ENCODE measurements at regions not wholly inside any gene's neighbourhood (a gene's known extent, or its start where the extent isn't known, plus 50 kb on each side); places are given as distances from the start of the nearest gene placed in this dataset.

DNA sequence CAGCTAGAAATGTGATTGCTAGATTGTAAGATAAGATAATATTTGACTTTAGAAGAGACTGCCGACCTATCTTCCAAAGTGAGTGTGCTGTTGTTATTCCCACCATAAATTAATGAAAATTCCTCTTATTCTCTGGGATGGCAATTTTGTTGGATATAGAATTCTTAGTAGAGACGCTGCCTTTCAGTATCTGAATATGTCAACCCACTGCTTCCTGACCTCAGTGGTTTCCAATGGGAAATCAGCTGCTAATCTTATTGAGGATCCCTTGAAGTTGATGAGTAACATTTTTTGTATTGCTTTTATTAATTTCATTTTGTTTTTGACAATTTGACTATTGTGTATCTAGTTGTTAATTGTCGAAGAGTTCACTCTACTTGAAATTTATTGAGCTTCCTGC lies 313.0 kb downstream of the BMP2 start:
- 69% methylated on average over 3 of the region's 3 CpGs for WGBS

DNA sequence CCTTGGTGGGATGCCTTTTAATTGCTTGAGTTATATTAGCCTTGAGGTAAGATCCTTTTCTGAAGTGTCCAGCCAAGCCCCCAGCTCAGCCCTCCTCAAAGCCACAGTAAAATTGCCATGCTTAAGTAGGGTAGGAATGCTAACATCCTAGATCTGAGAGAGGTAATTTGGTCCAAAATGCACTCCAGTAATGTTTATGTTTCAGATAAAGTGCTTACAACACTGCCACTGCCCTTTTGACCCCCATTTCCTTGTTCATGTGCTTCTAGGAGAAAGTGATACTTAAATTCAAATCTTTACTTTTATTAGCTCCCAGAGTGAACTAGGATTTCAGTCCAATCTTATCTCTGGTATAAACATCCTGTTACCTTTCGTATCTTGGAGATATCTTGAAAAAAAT lies 318.0 kb downstream of the BMP2 start:
- H3K4me3 ChIP-seq (ENCODE audit: low read depth in 1 of 3, low read length in 3 of 3): no peak overlapping the region
- no peaks in the 10 kb centered on the region for H3K36me3 ChIP-seq (ENCODE audit: control insufficient read depth in 4 of 4, insufficient read depth in 3 of 4, low read depth in 1 of 4, low read length in 3 of 4)
- no peaks in the 10 kb centered on the region for H3K4me1 ChIP-seq (ENCODE audit: control insufficient read depth in 4 of 4, insufficient read depth in 4 of 4, low read length in 3 of 4)
- H3K27me3 ChIP-seq (ENCODE audit: control insufficient read depth in 4 of 4, insufficient read depth in 4 of 4, low read length in 3 of 4): peaks cover 0 to under 1% (median 0%) of the 10 kb centered on the region in 4 donors
- DNase-seq (ENCODE audit: low spot score): no peak
- H3K9ac ChIP-seq (ENCODE audit: low read depth in 1 of 2, low read length in 2 of 2): no peak overlapping the region
- H3K9me3 ChIP-seq (ENCODE audit: control insufficient read depth in 4 of 4, low read length in 3 of 4): no peaks in the 10 kb centered on the region
- WGBS: 53% methylated on average over 1 of the region's 1 CpG
- H3K27ac ChIP-seq (ENCODE audit: low read depth in 1 of 2, low read length in 2 of 2): no peak overlapping the region
- TF ChIP-seq SP1 (IDR thresholded peaks at IDR 0.05) (no peak), YY1 (IDR thresholded peaks at IDR 0.05) (no peak), RAD21 (IDR thresholded peaks at IDR 0.05) (no peak), GABPA (IDR thresholded peaks at IDR 0.05 in 1 of 2, conservative IDR thresholded peaks at IDR 0.05 in 1 of 2) (no peak), JUND (IDR thresholded peaks at IDR 0.05) (no peak), NR2F2 (IDR thresholded peaks at IDR 0.05) (peak; percentile 34)

More for the DNA sequence above, 313.0 kb downstream of the BMP2 start:
- Histone ChIP-seq H3K4me1 (ENCODE audit: control insufficient read depth in 4 of 4, insufficient read depth in 4 of 4, low read length in 3 of 4) (no peaks in the 10 kb centered on the region), H3K4me3 (ENCODE audit: low read depth in 1 of 3, low read length in 3 of 3) (no peak overlapping the region), H3K27me3 (ENCODE audit: control insufficient read depth in 4 of 4, insufficient read depth in 4 of 4, low read length in 3 of 4) (peaks cover 0 to 5% (median 0%) of the 10 kb centered on the region in 4 donors), H3K9me3 (ENCODE audit: control insufficient read depth in 4 of 4, low read length in 3 of 4) (no peaks in the 10 kb centered on the region), H3K36me3 (ENCODE audit: control insufficient read depth in 4 of 4, insufficient read depth in 3 of 4, low read depth in 1 of 4, low read length in 3 of 4) (no peaks in the 10 kb centered on the region), H3K27ac (ENCODE audit: low read depth in 1 of 2, low read length in 2 of 2) (no peak overlapping the region), H3K9ac (ENCODE audit: low read depth in 1 of 2, low read length in 2 of 2) (no peak overlapping the region)
- TF ChIP-seq HNF4G (IDR thresholded peaks at IDR 0.05) (no peak), SP1 (IDR thresholded peaks at IDR 0.05) (no peak), RXRA (IDR thresholded peaks at IDR 0.05) (no peak), GABPA (IDR thresholded peaks at IDR 0.05 in 1 of 2, conservative IDR thresholded peaks at IDR 0.05 in 1 of 2) (no peak), JUND (IDR thresholded peaks at IDR 0.05) (no peak), TAF1 (conservative IDR thresholded peaks at IDR 0.05) (no peak), HNF4A (conservative IDR thresholded peaks at IDR 0.05) (no peak), EGR1 (IDR thresholded peaks at IDR 0.05; ENCODE audit: low read depth in 2 of 2) (no peak)
- TF ChIP-seq, protein P1, sequence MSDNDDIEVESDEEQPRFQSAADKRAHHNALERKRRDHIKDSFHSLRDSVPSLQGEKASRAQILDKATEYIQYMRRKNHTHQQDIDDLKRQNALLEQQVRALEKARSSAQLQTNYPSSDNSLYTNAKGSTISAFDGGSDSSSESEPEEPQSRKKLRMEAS (IDR thresholded peaks at IDR 0.05): no peak
- TF ChIP-seq, protein P2, sequence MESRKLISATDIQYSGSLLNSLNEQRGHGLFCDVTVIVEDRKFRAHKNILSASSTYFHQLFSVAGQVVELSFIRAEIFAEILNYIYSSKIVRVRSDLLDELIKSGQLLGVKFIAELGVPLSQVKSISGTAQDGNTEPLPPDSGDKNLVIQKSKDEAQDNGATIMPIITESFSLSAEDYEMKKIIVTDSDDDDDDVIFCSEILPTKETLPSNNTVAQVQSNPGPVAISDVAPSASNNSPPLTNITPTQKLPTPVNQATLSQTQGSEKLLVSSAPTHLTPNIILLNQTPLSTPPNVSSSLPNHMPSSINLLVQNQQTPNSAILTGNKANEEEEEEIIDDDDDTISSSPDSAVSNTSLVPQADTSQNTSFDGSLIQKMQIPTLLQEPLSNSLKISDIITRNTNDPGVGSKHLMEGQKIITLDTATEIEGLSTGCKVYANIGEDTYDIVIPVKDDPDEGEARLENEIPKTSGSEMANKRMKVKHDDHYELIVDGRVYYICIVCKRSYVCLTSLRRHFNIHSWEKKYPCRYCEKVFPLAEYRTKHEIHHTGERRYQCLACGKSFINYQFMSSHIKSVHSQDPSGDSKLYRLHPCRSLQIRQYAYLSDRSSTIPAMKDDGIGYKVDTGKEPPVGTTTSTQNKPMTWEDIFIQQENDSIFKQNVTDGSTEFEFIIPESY (IDR thresholded peaks at IDR 0.05): no peak
- TF ChIP-seq, protein P3, sequence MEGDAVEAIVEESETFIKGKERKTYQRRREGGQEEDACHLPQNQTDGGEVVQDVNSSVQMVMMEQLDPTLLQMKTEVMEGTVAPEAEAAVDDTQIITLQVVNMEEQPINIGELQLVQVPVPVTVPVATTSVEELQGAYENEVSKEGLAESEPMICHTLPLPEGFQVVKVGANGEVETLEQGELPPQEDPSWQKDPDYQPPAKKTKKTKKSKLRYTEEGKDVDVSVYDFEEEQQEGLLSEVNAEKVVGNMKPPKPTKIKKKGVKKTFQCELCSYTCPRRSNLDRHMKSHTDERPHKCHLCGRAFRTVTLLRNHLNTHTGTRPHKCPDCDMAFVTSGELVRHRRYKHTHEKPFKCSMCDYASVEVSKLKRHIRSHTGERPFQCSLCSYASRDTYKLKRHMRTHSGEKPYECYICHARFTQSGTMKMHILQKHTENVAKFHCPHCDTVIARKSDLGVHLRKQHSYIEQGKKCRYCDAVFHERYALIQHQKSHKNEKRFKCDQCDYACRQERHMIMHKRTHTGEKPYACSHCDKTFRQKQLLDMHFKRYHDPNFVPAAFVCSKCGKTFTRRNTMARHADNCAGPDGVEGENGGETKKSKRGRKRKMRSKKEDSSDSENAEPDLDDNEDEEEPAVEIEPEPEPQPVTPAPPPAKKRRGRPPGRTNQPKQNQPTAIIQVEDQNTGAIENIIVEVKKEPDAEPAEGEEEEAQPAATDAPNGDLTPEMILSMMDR (IDR thresholded peaks at IDR 0.05; ENCODE audit: low read depth, low read length, missing input control): no peak
- TF ChIP-seq, protein P4, sequence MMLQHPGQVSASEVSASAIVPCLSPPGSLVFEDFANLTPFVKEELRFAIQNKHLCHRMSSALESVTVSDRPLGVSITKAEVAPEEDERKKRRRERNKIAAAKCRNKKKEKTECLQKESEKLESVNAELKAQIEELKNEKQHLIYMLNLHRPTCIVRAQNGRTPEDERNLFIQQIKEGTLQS (IDR thresholded peaks at IDR 0.05): no peak
- TF ChIP-seq, protein P5, sequence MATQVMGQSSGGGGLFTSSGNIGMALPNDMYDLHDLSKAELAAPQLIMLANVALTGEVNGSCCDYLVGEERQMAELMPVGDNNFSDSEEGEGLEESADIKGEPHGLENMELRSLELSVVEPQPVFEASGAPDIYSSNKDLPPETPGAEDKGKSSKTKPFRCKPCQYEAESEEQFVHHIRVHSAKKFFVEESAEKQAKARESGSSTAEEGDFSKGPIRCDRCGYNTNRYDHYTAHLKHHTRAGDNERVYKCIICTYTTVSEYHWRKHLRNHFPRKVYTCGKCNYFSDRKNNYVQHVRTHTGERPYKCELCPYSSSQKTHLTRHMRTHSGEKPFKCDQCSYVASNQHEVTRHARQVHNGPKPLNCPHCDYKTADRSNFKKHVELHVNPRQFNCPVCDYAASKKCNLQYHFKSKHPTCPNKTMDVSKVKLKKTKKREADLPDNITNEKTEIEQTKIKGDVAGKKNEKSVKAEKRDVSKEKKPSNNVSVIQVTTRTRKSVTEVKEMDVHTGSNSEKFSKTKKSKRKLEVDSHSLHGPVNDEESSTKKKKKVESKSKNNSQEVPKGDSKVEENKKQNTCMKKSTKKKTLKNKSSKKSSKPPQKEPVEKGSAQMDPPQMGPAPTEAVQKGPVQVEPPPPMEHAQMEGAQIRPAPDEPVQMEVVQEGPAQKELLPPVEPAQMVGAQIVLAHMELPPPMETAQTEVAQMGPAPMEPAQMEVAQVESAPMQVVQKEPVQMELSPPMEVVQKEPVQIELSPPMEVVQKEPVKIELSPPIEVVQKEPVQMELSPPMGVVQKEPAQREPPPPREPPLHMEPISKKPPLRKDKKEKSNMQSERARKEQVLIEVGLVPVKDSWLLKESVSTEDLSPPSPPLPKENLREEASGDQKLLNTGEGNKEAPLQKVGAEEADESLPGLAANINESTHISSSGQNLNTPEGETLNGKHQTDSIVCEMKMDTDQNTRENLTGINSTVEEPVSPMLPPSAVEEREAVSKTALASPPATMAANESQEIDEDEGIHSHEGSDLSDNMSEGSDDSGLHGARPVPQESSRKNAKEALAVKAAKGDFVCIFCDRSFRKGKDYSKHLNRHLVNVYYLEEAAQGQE (IDR thresholded peaks at IDR 0.05): no peak
- no peak for DNase-seq (ENCODE audit: low spot score)

Measured in liver (tissue), 8 donors.